H1 (cell line): ENCODE measurements at regions not wholly inside any gene's neighbourhood (a gene's known extent, or its start where the extent isn't known, plus 50 kb on each side); places are given as distances from the start of the nearest gene placed in this dataset.

Source experiments
- CTCF ChIA-PET: fragments of 300-600 bp; sonication (Branson Sonifier 250); formaldehyde crosslinking; loops from one replicate; lab custom pipeline; 2021; ENCODE audit not compliant: partially characterized antibody; lab: Charles Lee
- POLR2A ChIA-PET: fragments of 300-600 bp; sonication (Branson Sonifier 250); formaldehyde crosslinking; loops from one replicate; lab custom pipeline; 2021; ENCODE audit warnings: inconsistent platforms; ENCODE audit not compliant: partially characterized antibody; lab: Charles Lee
- DNase-seq, 2 experiments: peaks; one replicate each; pipeline versions ENCODE4 v3.0.0 to v3.0.0-alpha.2; 2010 to 2022; ENCODE audit warnings: low spot score in 2 of 2, low read depth in 1 of 2, mixed read lengths in 1 of 2
- FAIRE-seq: peaks from 2 replicates; lab custom pipeline; 2011; peaks lifted over from hg19 to GRCh38; lab: Jason Lieb, UNC
- H2AFZ ChIP-seq: 2 replicates; pipeline ENCODE4 v1.8.1; 2012; ENCODE audit warnings: low read length, inconsistent platforms
- H2AK5ac ChIP-seq: 2 replicates; pipeline ENCODE4 v1.6.1; 2013; ENCODE audit warnings: low read depth, low read length
- H2BK120ac ChIP-seq: replicated peaks from 2 replicates; pipeline ENCODE3; 2013; ENCODE audit warnings: low read depth, low read length, inconsistent platforms
- H2BK12ac ChIP-seq: 2 replicates; pipeline ENCODE4 v1.6.1; 2013; ENCODE audit warnings: low read depth, low read length
- H2BK15ac ChIP-seq: 2 replicates; pipeline ENCODE4 v1.6.1; 2013; ENCODE audit warnings: low read length
- H2BK20ac ChIP-seq: 2 replicates; pipeline ENCODE4 v1.6.1; 2013; ENCODE audit warnings: low read length
- H2BK5ac ChIP-seq: 2 replicates; pipeline ENCODE4 v1.6.1; 2013; ENCODE audit warnings: low read depth, low read length
- H3K14ac ChIP-seq: 2 replicates; pipeline ENCODE4 v1.6.1; 2013; ENCODE audit warnings: inconsistent platforms; ENCODE audit not compliant: insufficient read length
- H3K18ac ChIP-seq: 2 replicates; pipeline ENCODE4 v1.6.1; 2013; ENCODE audit warnings: low read length; ENCODE audit errors: extremely low read depth
- H3K23ac ChIP-seq: 2 replicates; pipeline ENCODE4 v1.6.1; 2013; ENCODE audit warnings: inconsistent platforms; ENCODE audit not compliant: insufficient read length
- H3K23me2 ChIP-seq: 2 replicates; pipeline ENCODE4 v1.6.1; 2013; ENCODE audit warnings: low read depth, low read length
- H3K27ac ChIP-seq: 2 replicates; pipeline ENCODE4 v1.6.1; 2011; ENCODE audit warnings: low read depth, low read length, inconsistent platforms
- H3K27me3 ChIP-seq, 4 experiments: replicated peaks in 1 of 4; 1 replicate in 1 of 4; 2 replicates in 3 of 4; pipeline versions ENCODE4 v1.6.1 to v1.8.1; 2011 to 2013; ENCODE audit warnings: low read length in 3 of 4, mild to moderate bottlenecking in 3 of 4, inconsistent platforms in 2 of 4, mixed read lengths in 2 of 4, moderate library complexity in 1 of 4; ENCODE audit not compliant: control insufficient read depth in 3 of 4, insufficient read depth in 3 of 4; ENCODE audit errors: extremely low read depth in 1 of 4
- H3K36me3 ChIP-seq, 4 experiments: 2 replicates each; pipeline versions ENCODE4 v1.6.1 to v1.8.1; 2011 to 2013; ENCODE audit warnings: mild to moderate bottlenecking in 4 of 4, low read length in 3 of 4, moderate library complexity in 2 of 4, control low read depth in 1 of 4, inconsistent platforms in 1 of 4; ENCODE audit not compliant: insufficient read depth in 4 of 4, control insufficient read depth in 2 of 4
- H3K4ac ChIP-seq: replicated peaks from 2 replicates; pipeline ENCODE3; 2013; ENCODE audit warnings: low read length, low read depth, mixed read lengths, inconsistent platforms; ENCODE audit not compliant: insufficient read length
- H3K4me1 ChIP-seq, 4 experiments: replicated peaks in 1 of 4; 1 replicate in 1 of 4; 2 replicates in 3 of 4; pipeline versions ENCODE4 v1.6.1 to v1.8.1; 2011 to 2013; ENCODE audit warnings: low read length in 3 of 4, inconsistent platforms in 2 of 4, mixed read lengths in 1 of 4; ENCODE audit not compliant: insufficient read depth in 4 of 4, control insufficient read depth in 3 of 4
- H3K4me2 ChIP-seq, 2 experiments: 2 replicates each; pipeline versions ENCODE4 v1.6.1 to v1.8.1; 2011 to 2013; ENCODE audit warnings: low read depth in 2 of 2, low read length in 2 of 2, control low read depth in 1 of 2, inconsistent platforms in 1 of 2, mild to moderate bottlenecking in 1 of 2; ENCODE audit not compliant: insufficient read depth in 1 of 2
- H3K4me3 ChIP-seq, 4 experiments: fragments of 200-600, 300-600 bp in 1 of 4; sonication (generic), shearing (Covaris generic), sonication (Bioruptor Twin) in 1 of 4; 2 replicates each; pipeline versions ENCODE4 v1.5.1 to v1.8.1; 2011 to 2016; ENCODE audit warnings: low read length in 4 of 4, low read depth in 3 of 4, control low read depth in 2 of 4, inconsistent platforms in 2 of 4, mild to moderate bottlenecking in 2 of 4, mixed read lengths in 1 of 4, moderate library complexity in 1 of 4; ENCODE audit not compliant: insufficient read depth in 2 of 4; ENCODE audit errors: extremely low read depth in 1 of 4
- H3K56ac ChIP-seq: replicated peaks from 2 replicates; pipeline ENCODE3; 2013; ENCODE audit warnings: low read depth, mild to moderate bottlenecking, mixed read lengths, low read length, inconsistent platforms; ENCODE audit not compliant: insufficient read length
- H3K79me1 ChIP-seq: 2 replicates; pipeline ENCODE4 v1.6.1; 2013; ENCODE audit warnings: low read depth, low read length, control low read depth
- H3K79me2 ChIP-seq, 2 experiments: 2 replicates each; pipeline versions ENCODE4 v1.6.1 to v1.8.1; 2012 to 2013; ENCODE audit warnings: low read length in 2 of 2, mild to moderate bottlenecking in 2 of 2, inconsistent platforms in 1 of 2; ENCODE audit not compliant: insufficient read depth in 2 of 2, control insufficient read depth in 1 of 2
- H3K9ac ChIP-seq, 4 experiments: replicated peaks in 1 of 4; 1 replicate in 1 of 4; 2 replicates in 3 of 4; pipeline versions ENCODE4 v1.6.1 to v1.8.1; 2011 to 2013; ENCODE audit warnings: low read depth in 3 of 4, low read length in 3 of 4, control low read depth in 2 of 4, mild to moderate bottlenecking in 2 of 4, moderate library complexity in 2 of 4, inconsistent platforms in 1 of 4; ENCODE audit errors: extremely low read depth in 1 of 4
- H3K9me3 ChIP-seq, 2 experiments: 2 replicates each; pipeline versions ENCODE4 v1.6.1 to v1.8.1; 2012 to 2013; ENCODE audit warnings: mild to moderate bottlenecking in 2 of 2, moderate library complexity in 2 of 2, control low read depth in 1 of 2, inconsistent platforms in 1 of 2, low read depth in 1 of 2, low read length in 1 of 2, mixed read lengths in 1 of 2; ENCODE audit not compliant: insufficient read depth in 2 of 2
- H4K20me1 ChIP-seq, 2 experiments: replicated peaks in 1 of 2; 2 replicates each; pipeline versions ENCODE3 to v1.8.1; 2011 to 2013; ENCODE audit warnings: inconsistent platforms in 2 of 2, low read length in 2 of 2, mild to moderate bottlenecking in 1 of 2; ENCODE audit not compliant: insufficient read depth in 2 of 2, control insufficient read depth in 1 of 2
- H4K5ac ChIP-seq: 2 replicates; pipeline ENCODE4 v1.6.1; 2013; ENCODE audit warnings: low read length, low read depth, mixed read lengths, inconsistent platforms; ENCODE audit not compliant: insufficient read length
- H4K8ac ChIP-seq: 2 replicates; pipeline ENCODE4 v1.8.0; 2013; ENCODE audit warnings: mild to moderate bottlenecking, moderate library complexity, low read length, inconsistent platforms; ENCODE audit not compliant: insufficient read depth; ENCODE audit errors: extremely low read depth
- H4K91ac ChIP-seq: replicated peaks from 2 replicates; pipeline ENCODE3; 2013; ENCODE audit warnings: low read length, mixed read lengths, inconsistent platforms; ENCODE audit not compliant: insufficient read length
- CHD1 ChIP-seq: IDR thresholded peaks from 2 replicates; pipeline ENCODE4 v1.6.1; 2012; ENCODE audit warnings: low read depth, low read length, improper control_type of control experiment
- EP300 ChIP-seq, 2 experiments: IDR thresholded peaks; 1 replicate in 1 of 2; 2 replicates in 1 of 2; pipeline ENCODE4 v1.6.1; 2011 to 2012; ENCODE audit warnings: low read depth in 2 of 2, low read length in 2 of 2, mild to moderate bottlenecking in 2 of 2, borderline replicate concordance in 1 of 2, inconsistent platforms in 1 of 2, moderate library complexity in 1 of 2
- GTF2F1 ChIP-seq: IDR thresholded peaks from 2 replicates; pipeline ENCODE4 v1.6.1; 2012; ENCODE audit warnings: low read depth, low read length, improper control_type of control experiment, borderline replicate concordance
- JUN ChIP-seq: IDR thresholded peaks from 2 replicates; pipeline ENCODE4 v1.6.1; 2011; ENCODE audit warnings: low read depth, mild to moderate bottlenecking, improper control_type of control experiment, low read length
- JUND ChIP-seq: IDR thresholded peaks from 2 replicates; pipeline ENCODE4 v1.6.1; 2011; ENCODE audit warnings: mild to moderate bottlenecking, improper control_type of control experiment, low read length
- KDM5A ChIP-seq: fragments of 200-600 bp; IDR thresholded peaks from 2 replicates; pipeline ENCODE4 v1.7.1; 2012; ENCODE audit warnings: mild to moderate bottlenecking, low read length, inconsistent platforms, mixed read lengths
- MAFK ChIP-seq: IDR thresholded peaks from 2 replicates; pipeline ENCODE4 v1.6.1; 2012; ENCODE audit warnings: low read depth, mild to moderate bottlenecking, improper control_type of control experiment, low read length
- POLR2A ChIP-seq, 2 experiments: IDR thresholded peaks; 1 replicate in 1 of 2; 2 replicates in 1 of 2; pipeline ENCODE4 v1.6.1; 2011; ENCODE audit warnings: low read depth in 2 of 2, low read length in 2 of 2, mild to moderate bottlenecking in 2 of 2; ENCODE audit errors: control extremely low read depth in 1 of 2
- RFX5 ChIP-seq: IDR thresholded peaks from 2 replicates; pipeline ENCODE4 v1.6.1; 2011; ENCODE audit warnings: low read depth, low read length, improper control_type of control experiment, borderline replicate concordance
- SIRT6 ChIP-seq: IDR thresholded peaks from one replicate; pipeline ENCODE4 v1.7.1; 2012; ENCODE audit warnings: low read length, inconsistent platforms
- TAF1 ChIP-seq: IDR thresholded peaks from 2 replicates; pipeline ENCODE4 v1.6.1; 2011; ENCODE audit warnings: mild to moderate bottlenecking, low read depth, low read length
- TAF7 ChIP-seq: optimal IDR thresholded peaks from 2 replicates; pipeline ENCODE3; 2011; ENCODE audit warnings: low read depth, mild to moderate bottlenecking, inconsistent platforms, low read length, moderate library complexity, borderline replicate concordance
- TBP ChIP-seq: IDR thresholded peaks from 2 replicates; pipeline ENCODE4 v1.6.1; 2011; ENCODE audit warnings: low read depth, low read length, improper control_type of control experiment
- TCF12 ChIP-seq: IDR thresholded peaks from 2 replicates; pipeline ENCODE4 v1.6.1; 2011; ENCODE audit warnings: low read depth, mild to moderate bottlenecking, low read length
- WGBS, 2 experiments: shearing (Covaris generic) in 1 of 2; methylation state at CpG; one replicate each; pipeline versions ENCODE4 v1.1.6 to v1.1.7; 2013 to 2015; ENCODE audit warnings: low lambda C conversion rate in 2 of 2, mixed read lengths in 2 of 2, inconsistent platforms in 1 of 2, low coverage in 1 of 2, missing lambda C conversion rate in 1 of 2; ENCODE audit not compliant: insufficient replicate concordance in 2 of 2, insufficient coverage in 1 of 2, insufficient read length in 1 of 2; ENCODE audit errors: extremely low coverage in 1 of 2, missing lambda C conversion rate in 1 of 2; 5-methylcytosine and 5-hydroxymethylcytosine counted together
- TF ChIP-seq, protein P1 (sequence below): IDR thresholded peaks from 2 replicates; pipeline ENCODE4 v1.6.1; 2012; ENCODE audit warnings: low read length, inconsistent platforms

DNA sequence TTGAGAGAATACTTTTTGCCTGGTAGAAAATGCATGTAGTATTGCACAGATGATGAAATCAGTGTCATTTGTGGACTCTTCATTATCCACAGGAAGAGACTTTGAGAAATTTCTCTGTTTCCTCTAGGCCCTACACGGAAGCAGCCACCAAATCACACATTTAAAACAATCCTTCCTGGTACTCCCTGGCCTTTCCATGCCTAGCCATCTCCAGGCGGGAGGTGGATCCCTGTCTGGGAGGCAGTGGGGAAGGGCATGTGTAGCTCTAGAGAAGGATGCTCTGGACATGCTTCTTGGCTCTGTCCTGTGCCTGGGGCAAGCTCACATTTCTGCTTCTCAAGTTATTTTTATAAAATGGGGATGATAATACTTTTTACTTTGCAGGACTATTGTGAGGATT is 114.1 kb downstream of the ADAMTS15 start:
- FAIRE-seq (no peak), DNase-seq (no peak)
- 94% methylated on average over 2 of the region's 2 CpGs; no CpG with 5 or more reads in 1 of the 2 experiments for WGBS, 2 experiments
- H3K79me2 ChIP-seq, result no peaks in the 10 kb centered on the region
- H3K36me3 ChIP-seq, result no peaks in the 10 kb centered on the region
- no peak overlapping the region for H3K27ac ChIP-seq
- H2BK12ac ChIP-seq, result no peak overlapping the region
- no peak overlapping the region for H4K8ac ChIP-seq
- no peaks in the 10 kb centered on the region; a peak in 1 of 7 replicates for H3K4me1 ChIP-seq
- no peak overlapping the region for H3K4me2 ChIP-seq
- no peak overlapping the region for H2BK5ac ChIP-seq
- no peak overlapping the region for H3K23ac ChIP-seq
- no peaks in the 10 kb centered on the region for H3K9me3 ChIP-seq
- no peak overlapping the region for H3K4me3 ChIP-seq
- no peak overlapping the region for H3K9ac ChIP-seq
- H4K91ac ChIP-seq, result no peak overlapping the region
- no peak overlapping the region for H2AFZ ChIP-seq
- H3K14ac ChIP-seq, result no peak overlapping the region
- no peak overlapping the region for H2AK5ac ChIP-seq
- H2BK15ac ChIP-seq, result no peak overlapping the region
- H2BK20ac ChIP-seq, result no peak overlapping the region
- H4K20me1 ChIP-seq, result no peaks in the 10 kb centered on the region
- ChIA-PET POLR2A (no interaction called here), CTCF (no interaction called here)
- no peak overlapping the region for H3K18ac ChIP-seq
- H3K4ac ChIP-seq, result no peak overlapping the region
- no peak overlapping the region for H4K5ac ChIP-seq
- H3K23me2 ChIP-seq, result no peaks in the 10 kb centered on the region
- no peak overlapping the region for H3K56ac ChIP-seq
- H3K79me1 ChIP-seq, result no peaks in the 10 kb centered on the region
- H3K27me3 ChIP-seq, result no peaks in the 10 kb centered on the region
- no peak overlapping the region for H2BK120ac ChIP-seq
- TF ChIP-seq POLR2A (IDR thresholded peaks at IDR 0.05; ENCODE audit: control extremely low read depth in 1 of 2, low read depth in 2 of 2, low read length in 2 of 2) (no peak), KDM5A (no peak), GTF2F1 (no peak), RFX5 (no peak), MAFK (no peak), JUN (no peak), TBP (no peak), TAF1 (no peak), CHD1 (no peak), JUND (no peak), SIRT6 (no peak), TCF12 (no peak), TAF7 (no peak), EP300 (IDR thresholded peaks at IDR 0.05; ENCODE audit: borderline replicate concordance in 1 of 2, low read depth in 2 of 2, low read length in 2 of 2) (no peak)
- TF ChIP-seq, protein P1, sequence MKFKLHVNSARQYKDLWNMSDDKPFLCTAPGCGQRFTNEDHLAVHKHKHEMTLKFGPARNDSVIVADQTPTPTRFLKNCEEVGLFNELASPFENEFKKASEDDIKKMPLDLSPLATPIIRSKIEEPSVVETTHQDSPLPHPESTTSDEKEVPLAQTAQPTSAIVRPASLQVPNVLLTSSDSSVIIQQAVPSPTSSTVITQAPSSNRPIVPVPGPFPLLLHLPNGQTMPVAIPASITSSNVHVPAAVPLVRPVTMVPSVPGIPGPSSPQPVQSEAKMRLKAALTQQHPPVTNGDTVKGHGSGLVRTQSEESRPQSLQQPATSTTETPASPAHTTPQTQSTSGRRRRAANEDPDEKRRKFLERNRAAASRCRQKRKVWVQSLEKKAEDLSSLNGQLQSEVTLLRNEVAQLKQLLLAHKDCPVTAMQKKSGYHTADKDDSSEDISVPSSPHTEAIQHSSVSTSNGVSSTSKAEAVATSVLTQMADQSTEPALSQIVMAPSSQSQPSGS, result no peak
